Ectodermal cell (in vitro differentiated cells): ENCODE measurements at regions not wholly inside any gene's neighbourhood (a gene's known extent, or its start where the extent isn't known, plus 50 kb on each side); places are given as distances from the start of the nearest gene placed in this dataset.

Source experiments
- H3K27ac ChIP-seq: 2 replicates; pipeline ENCODE4 v1.7.0; 2013; ENCODE audit warnings: mild to moderate bottlenecking, low read depth, low read length; ENCODE audit not compliant: insufficient read depth, poor library complexity, severe bottlenecking
- H3K27me3 ChIP-seq: 2 replicates; pipeline ENCODE4 v1.7.0; 2013; ENCODE audit warnings: mild to moderate bottlenecking, low read length; ENCODE audit not compliant: insufficient read depth, control insufficient read depth, poor library complexity, severe bottlenecking
- H3K36me3 ChIP-seq: one replicate; pipeline ENCODE4 v1.7.0; 2013; ENCODE audit warnings: low read length; ENCODE audit not compliant: control insufficient read depth, insufficient read depth
- H3K4me1 ChIP-seq: one replicate; pipeline ENCODE4 v1.7.0; 2013; ENCODE audit warnings: low read length; ENCODE audit not compliant: control insufficient read depth, insufficient read depth
- H3K4me3 ChIP-seq: 2 replicates; pipeline ENCODE4 v1.7.0; 2013; ENCODE audit warnings: low read depth, low read length, control low read depth; ENCODE audit not compliant: insufficient read depth
- H3K9me3 ChIP-seq: 2 replicates; pipeline ENCODE4 v1.7.0; 2013; ENCODE audit warnings: mild to moderate bottlenecking, low read length, moderate library complexity; ENCODE audit not compliant: control insufficient read depth
- WGBS, 2 experiments: methylation state at CpG; one replicate each; pipeline ENCODE4 v1.1.7; 2013; ENCODE audit warnings: missing lambda C conversion rate in 2 of 2; 5-methylcytosine and 5-hydroxymethylcytosine counted together

DNA sequence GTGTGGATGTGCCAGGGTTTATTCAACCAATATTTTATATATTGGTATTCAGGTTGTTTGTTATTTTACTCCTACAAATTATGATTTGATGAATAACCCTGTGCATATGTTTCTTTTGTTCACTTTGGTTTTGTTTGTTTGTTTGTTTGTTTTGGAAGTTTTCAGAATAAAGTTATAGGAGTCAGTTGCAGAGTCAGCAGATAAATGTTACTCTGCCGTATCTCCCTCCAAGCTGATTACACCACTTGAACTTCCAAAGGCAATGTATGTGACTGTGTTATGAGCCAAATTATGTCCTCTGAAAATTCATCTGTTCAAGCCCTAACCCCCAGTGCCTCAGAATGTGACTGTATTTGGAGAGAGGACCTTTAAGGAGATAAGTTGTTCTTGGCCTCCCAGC, 497.5 kb downstream of the TNS1 start:
- H3K36me3 ChIP-seq = no peaks in the 10 kb centered on the region
- peaks cover 3% of the 10 kb centered on the region for H3K4me1 ChIP-seq
- H3K4me3 ChIP-seq = no peak overlapping the region
- WGBS, 2 experiments = 97 to 100% methylated on average over 1 of the region's 1 CpG
- no peaks in the 10 kb centered on the region for H3K27me3 ChIP-seq
- no peaks in the 10 kb centered on the region for H3K9me3 ChIP-seq
- no peak overlapping the region for H3K27ac ChIP-seq

DNA sequence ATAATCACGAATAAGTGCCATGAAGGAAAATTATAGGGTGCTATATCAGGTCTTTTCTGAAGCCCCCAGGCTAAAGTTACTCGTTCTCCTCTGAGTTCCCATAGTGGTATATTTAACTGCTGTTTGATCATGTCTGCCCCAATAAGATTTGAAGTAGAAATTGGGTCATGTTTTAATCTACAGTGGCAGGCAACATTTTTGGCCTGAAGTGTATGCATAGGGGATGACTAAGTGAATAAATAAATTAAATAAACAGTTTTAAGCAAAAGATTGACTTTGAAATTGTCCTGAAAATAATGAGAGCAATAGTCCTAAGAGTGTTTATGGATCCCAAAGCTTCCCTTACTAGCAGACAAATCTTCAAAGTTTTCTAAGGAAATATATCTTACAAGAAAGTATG, 500.9 kb downstream of the TNS1 start:
- H3K4me1 ChIP-seq = no peaks in the 10 kb centered on the region
- no peak overlapping the region for H3K27ac ChIP-seq
- WGBS, 2 experiments = 85 to 92% methylated on average over 2 of the region's 2 CpGs

DNA sequence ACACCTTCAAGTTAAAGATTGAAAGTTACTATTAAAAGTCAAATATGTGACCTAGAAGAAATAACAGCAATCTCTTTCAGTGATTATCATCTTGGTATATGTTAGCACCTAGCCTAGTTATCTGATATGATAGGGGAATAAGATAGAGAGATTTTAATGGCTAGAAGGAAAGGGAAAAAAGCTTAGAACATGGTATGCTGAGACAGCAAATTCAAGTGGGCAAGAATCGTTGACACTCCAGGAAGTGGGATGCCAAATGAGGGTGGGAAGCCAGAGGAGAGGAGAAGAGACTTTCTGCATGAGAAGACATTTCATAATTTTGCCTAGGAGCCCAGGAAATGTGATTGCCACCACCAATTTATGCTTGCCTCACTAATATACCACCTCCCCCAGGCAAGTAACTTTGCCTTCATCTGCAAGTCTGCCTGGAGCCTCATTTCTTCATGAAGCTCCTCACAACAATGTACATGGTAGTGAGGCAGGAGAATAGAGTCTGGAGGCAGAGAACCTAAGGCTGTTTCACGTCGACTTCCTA, 504.9 kb downstream of the TNS1 start:
- WGBS, 2 experiments = 92 to 93% methylated on average over 3 of the region's 3 CpGs
- Histone ChIP-seq H3K27ac (no peak overlapping the region), H3K27me3 (no peaks in the 10 kb centered on the region), H3K4me3 (no peak overlapping the region), H3K9me3 (no peaks in the 10 kb centered on the region), H3K4me1 (no peaks in the 10 kb centered on the region), H3K36me3 (no peaks in the 10 kb centered on the region)

More for the DNA sequence above, 500.9 kb downstream of the TNS1 start:
- Histone ChIP-seq H3K36me3 (no peaks in the 10 kb centered on the region), H3K9me3 (no peaks in the 10 kb centered on the region), H3K4me3 (no peak overlapping the region), H3K27me3 (no peaks in the 10 kb centered on the region)

- 92 to 93% methylated on average over 4 of the region's 4 CpGs for WGBS, 2 experiments
- Histone ChIP-seq H3K4me3 (no peak overlapping the region), H3K4me1 (peaks cover 1% of the 10 kb centered on the region), H3K27me3 (no peaks in the 10 kb centered on the region), H3K36me3 (no peaks in the 10 kb centered on the region), H3K9me3 (no peaks in the 10 kb centered on the region), H3K27ac (no peak overlapping the region)
Measured at GRCh38 chr2:217494557-217494956, 508.2 kb downstream of the TNS1 start.

- 80 to 90% methylated on average over 1 of the region's 2 CpGs for WGBS, 2 experiments
- Histone ChIP-seq H3K4me3 (no peak overlapping the region), H3K4me1 (peaks cover 5% of the 10 kb centered on the region), H3K36me3 (no peaks in the 10 kb centered on the region), H3K27me3 (no peaks in the 10 kb centered on the region), H3K27ac (no peak overlapping the region), H3K9me3 (no peaks in the 10 kb centered on the region)
Measured at GRCh38 chr2:217491271-217491670, 511.5 kb downstream of the TNS1 start.

DNA sequence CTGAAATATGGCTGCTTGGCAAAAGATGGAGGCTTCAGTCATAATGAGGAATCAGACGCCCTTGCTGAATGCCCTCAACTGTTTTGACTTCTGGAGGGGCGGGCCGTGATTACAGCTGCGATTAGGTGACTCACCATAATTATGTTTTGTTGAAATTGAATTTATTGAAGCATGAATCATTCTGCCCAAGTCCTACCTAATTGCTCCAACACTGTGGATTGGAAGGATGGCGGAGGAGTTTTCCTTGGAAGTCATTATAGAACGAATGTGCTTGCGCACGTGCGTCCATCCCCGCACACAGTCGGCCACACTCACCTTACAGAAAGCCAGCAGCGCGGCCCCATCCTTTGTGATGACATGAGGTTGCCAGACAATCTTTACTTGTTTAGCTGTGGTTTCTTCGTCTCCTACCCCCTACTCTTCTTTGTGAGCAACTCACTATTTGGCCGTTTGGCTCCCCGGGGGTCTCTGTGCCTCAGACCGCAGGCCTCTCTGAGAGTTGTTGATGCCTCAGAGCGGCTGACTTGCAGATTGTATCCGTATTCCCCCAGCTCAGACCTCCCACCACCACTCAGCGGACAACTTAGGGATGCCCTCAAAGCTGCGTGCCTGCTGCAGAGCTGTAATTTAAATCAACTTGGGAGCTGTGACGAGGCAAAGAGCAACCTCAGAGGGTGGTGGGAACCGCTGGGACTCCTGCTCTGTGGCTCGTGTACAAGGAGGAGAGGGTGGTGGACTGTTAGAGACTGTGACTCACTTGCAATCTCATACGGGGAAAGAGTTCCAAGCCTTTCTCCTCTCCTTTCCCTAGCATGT, 513.4 kb downstream of the TNS1 start:
- peaks cover 5% of the 10 kb centered on the region for H3K4me1 ChIP-seq
- no peaks in the 10 kb centered on the region for H3K36me3 ChIP-seq
- H3K27me3 ChIP-seq = no peaks in the 10 kb centered on the region
- H3K27ac ChIP-seq = no peak overlapping the region
- WGBS, 2 experiments = 61 to 64% methylated on average over 25 of the region's 25 CpGs
- no peak overlapping the region for H3K4me3 ChIP-seq
- no peaks in the 10 kb centered on the region for H3K9me3 ChIP-seq

- H3K4me3 ChIP-seq = no peak overlapping the region
- WGBS, 2 experiments = 94 to 96% methylated on average over 1 of the region's 1 CpG
- H3K4me1 ChIP-seq = peaks cover 6% of the 10 kb centered on the region
- no peaks in the 10 kb centered on the region for H3K36me3 ChIP-seq
- H3K9me3 ChIP-seq = no peaks in the 10 kb centered on the region
- H3K27me3 ChIP-seq = no peaks in the 10 kb centered on the region
- no peak overlapping the region for H3K27ac ChIP-seq
Measured at GRCh38 chr2:217484046-217484445, 518.7 kb downstream of the TNS1 start.

DNA sequence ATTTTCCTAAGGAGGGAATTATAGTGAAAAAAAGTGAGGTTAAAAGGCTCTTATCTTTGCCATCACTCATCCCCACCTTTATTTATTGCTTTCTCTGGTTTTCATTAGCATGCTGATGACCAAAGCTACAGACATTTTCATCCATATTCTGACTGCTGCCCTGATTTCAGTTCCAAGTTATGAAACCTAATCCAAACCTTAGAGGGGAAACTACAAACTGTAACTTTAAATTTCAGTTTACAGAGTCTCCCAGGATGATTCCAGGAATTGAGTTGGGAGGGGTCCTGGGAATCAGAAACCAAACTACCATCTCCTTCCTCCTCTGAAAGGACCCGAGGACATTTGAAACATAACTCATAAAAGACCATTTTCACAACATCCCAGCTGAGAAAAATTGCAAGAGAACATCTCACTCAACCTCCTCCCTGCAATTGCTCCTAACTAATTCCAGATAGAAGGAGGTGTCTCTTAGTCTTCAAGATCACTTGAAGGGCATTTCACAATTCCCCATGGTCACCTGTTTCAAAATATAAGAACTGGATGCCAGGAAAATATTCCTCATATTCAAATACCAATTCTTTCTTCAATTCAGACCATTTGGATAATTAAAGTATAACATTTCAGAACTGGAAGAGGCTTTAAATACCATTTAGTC, 520.6 kb downstream of the TNS1 start:
- H3K4me1 ChIP-seq = peaks cover 13% of the 10 kb centered on the region
- H3K27ac ChIP-seq = no peak overlapping the region
- H3K27me3 ChIP-seq = no peaks in the 10 kb centered on the region
- H3K9me3 ChIP-seq = no peaks in the 10 kb centered on the region
- H3K4me3 ChIP-seq = no peak overlapping the region
- no peaks in the 10 kb centered on the region for H3K36me3 ChIP-seq
- WGBS, 2 experiments = 91% methylated on average over 1 of the region's 1 CpG

- H3K4me3 ChIP-seq = no peak overlapping the region
- 90 to 100% methylated on average over 1 of the region's 1 CpG for WGBS, 2 experiments
- no peaks in the 10 kb centered on the region for H3K9me3 ChIP-seq
Measured at GRCh38 chr2:217481577-217481976, 521.2 kb downstream of the TNS1 start.

GRCh38 chr2:217479566-217479965, 523.2 kb downstream of the TNS1 start:
- Histone ChIP-seq H3K4me3 (no peak overlapping the region), H3K27me3 (no peaks in the 10 kb centered on the region), H3K4me1 (peaks cover 13% of the 10 kb centered on the region), H3K27ac (no peak overlapping the region), H3K36me3 (no peaks in the 10 kb centered on the region), H3K9me3 (no peaks in the 10 kb centered on the region)
- 90 to 94% methylated on average over 4 of the region's 4 CpGs for WGBS, 2 experiments

More at GRCh38 chr2:217481577-217481976, 521.2 kb downstream of the TNS1 start:
- peaks cover 13% of the 10 kb centered on the region for H3K4me1 ChIP-seq
- no peaks in the 10 kb centered on the region for H3K27me3 ChIP-seq
- no peak overlapping the region for H3K27ac ChIP-seq
- H3K36me3 ChIP-seq = no peaks in the 10 kb centered on the region
